Activated CD8-positive, alpha-beta memory T cell treated with anti-CD3 and anti-CD28 coated beads for 24 hours (primary cell): ENCODE measurements at regions not wholly inside any gene's neighbourhood (a gene's known extent, or its start where the extent isn't known, plus 50 kb on each side); places are given as distances from the start of the nearest gene placed in this dataset.

Experiments used
- DNase-seq: peaks from one replicate; pipeline ENCODE4 v3.0.0-alpha.2; 2020

DNA sequence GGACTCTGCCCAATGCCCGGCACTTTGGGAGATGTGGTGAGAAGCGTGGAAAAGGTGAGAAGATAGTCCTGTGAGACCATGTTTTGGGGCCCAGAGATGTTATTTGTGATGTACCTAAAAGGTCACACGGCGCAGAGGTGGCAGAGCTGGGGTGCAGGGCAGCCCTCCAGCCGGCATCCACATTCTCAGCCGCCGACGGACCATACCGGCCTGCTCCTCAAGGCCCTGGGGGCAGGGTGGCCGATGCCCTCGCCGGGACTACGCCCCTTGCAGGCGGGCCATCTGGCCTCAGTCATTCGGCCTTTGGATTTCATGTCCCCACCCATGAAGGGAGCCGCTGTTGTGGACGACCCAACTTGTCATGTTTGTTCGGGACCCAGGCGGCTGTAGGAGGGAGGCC, 131.4 kb upstream of the GSE1 start:
- no peak for DNase-seq

- DNase-seq, result no peak
Measured at GRCh38 chr16:85483424-85483823, 129.7 kb upstream of the GSE1 start.

- DNase-seq, result no peak
Measured at GRCh38 chr16:85484347-85485300, 128.5 kb upstream of the GSE1 start.

GRCh38 chr16:85485379-85485778, 127.7 kb upstream of the GSE1 start:
- DNase-seq, result no peak

- DNase-seq, result no peak
Measured at GRCh38 chr16:85486256-85486915, 126.7 kb upstream of the GSE1 start.

- DNase-seq, result no peak
Measured at GRCh38 chr16:85488414-85488813, 124.7 kb upstream of the GSE1 start.

- DNase-seq, result no peak
Measured at GRCh38 chr16:85490407-85491057, 122.6 kb upstream of the GSE1 start.

GRCh38 chr16:85491058-85491771, 121.9 kb upstream of the GSE1 start:
- peak; percentile 79 for DNase-seq

DNA sequence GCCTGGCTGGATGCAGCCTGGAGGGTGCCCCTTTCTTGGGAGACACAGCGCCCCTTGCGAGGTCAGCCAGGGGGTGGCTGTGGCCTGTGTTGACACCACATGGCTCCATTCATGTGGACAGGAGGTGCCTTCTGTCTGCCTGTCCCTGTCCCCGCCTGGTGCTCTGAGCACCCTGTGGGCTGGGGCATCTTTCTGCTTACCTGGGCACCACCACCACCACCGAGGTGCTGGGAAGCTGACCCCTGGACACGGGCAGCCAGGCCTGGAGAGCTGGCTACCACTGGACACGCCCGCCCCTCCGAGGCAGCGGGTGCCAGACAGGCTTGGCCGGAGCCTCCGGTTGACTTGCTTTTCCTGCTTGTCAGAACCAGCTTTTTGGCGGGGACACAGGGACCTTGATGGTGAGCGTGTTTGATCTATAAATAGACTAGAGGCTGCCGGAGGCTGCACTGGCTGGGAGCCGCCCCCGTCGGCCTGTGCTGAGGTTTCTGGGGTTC, 121.3 kb upstream of the GSE1 start:
- peak; percentile 65 for DNase-seq

- DNase-seq, result no peak
Measured at GRCh38 chr16:85492295-85492864, 120.7 kb upstream of the GSE1 start.

DNA sequence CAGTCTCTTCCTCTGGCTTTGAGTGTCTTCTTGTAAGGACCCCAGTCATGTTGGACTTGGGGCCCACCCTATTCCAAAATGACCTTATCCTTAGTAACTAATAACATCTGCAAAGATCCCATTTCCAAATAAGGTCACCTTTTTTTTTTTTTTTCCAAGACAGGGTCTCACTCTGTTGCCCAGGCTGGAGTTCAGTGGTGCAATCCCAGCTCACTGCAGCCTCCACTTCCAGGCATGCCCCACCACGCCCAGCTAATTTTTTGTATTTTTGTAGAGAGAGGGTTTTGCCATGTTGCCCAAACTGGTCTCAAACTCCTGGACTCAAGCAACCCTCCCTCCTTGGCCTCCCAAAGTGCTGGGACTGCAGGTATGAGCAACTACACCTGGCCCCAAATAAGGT, 118.8 kb upstream of the GSE1 start:
- no peak for DNase-seq

DNA sequence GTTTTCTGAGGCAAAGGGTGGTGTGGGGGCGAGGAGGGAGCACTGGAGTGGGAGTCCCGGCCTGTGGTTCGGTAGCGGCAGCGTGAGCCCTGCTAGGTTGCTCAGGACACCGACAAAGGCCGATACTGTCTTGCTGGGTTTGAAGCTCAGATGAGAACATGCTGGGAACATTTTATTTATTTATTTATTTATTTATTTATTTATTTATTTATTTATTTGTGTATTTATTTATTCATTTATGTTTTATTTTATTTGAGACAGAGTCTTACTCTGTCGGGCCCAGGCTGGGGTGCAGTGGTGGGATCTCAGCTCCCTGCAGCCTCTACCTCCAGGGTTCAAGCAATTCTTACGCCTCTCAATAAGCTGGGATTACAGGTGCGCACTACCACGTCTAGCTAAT, 117.9 kb upstream of the GSE1 start:
- no peak for DNase-seq

DNA sequence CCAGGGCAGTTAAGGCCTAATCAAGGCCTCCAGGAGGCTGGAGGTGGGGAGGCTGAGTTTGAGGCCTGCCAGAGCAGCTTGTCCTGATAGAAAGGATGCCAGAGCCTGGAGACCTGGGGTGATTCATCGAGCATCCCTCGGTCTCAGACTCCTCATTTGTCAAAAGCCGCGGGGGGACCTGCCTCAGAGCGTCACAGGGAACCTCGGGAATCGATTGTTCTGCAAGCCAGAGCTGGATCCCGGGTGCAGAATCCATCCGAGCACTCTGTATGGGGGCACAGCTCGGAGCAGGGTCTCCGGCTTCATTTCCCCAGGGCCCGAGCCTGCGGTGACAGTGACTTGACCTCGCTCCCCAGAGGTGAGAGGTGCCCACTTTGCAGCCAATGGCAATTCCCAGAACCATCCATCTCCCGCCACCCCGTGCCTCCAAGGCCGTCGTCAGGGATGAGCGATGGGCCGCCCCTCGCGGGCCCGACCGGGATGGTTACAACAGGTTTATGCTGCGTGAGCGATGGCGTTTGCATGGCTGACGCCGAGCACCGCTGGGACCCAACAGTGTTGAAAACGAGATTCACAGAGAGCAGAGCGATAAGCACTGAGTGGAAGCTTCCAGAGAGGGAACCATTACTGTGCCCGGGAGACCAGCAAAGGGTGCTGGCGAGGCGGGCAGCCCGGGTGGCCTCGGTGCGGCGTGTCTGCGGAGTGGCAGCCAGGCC, 117.1 kb upstream of the GSE1 start:
- DNase-seq, result no peak

GRCh38 chr16:85497622-85498314, 115.4 kb upstream of the GSE1 start:
- DNase-seq, result no peak

- no peak for DNase-seq
Measured at GRCh38 chr16:85498607-85499006, 114.5 kb upstream of the GSE1 start.

- DNase-seq, result no peak
Measured at GRCh38 chr16:85500220-85500619, 112.9 kb upstream of the GSE1 start.

DNA sequence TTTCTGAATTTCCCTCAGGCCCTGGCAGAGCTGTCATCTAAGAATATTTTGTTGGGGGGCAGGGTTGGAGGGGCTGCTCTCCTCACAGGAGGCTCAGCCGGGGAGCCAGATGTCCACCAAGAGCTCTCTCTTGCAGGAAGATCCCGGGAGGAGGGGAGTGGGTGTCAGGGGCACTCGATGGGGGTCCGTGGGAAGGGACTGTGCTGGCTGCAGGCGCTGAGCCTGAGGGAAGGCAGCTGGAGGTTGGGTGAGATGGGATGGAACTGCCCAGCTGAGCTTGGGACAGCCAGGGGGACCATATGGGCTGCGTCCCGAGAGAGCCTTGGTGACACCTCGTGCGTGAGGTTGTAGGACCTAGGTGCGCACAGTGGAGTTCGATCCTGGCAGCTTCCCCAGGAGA, 111.2 kb upstream of the GSE1 start:
- DNase-seq, result no peak

DNA sequence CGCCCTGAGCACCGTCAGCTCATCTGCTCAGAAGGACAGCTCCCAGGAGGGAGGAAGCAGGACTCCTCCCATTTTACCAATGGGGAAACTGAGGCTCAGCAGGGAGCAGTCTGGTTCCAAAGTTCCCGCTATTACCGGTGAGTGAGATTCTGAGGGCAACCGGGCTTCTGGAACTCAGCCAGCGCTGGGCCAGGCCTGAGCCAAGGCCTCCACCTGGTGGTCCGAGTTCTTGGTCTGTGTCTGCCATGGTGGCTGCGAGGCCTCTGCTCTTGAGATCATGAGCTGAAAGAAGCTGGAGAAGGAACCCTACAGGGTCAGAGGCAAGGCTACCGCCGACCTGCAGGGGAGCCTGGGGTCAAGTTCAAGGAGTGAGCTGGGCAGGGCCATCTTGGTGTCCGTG, 110.8 kb upstream of the GSE1 start:
- no peak for DNase-seq

DNA sequence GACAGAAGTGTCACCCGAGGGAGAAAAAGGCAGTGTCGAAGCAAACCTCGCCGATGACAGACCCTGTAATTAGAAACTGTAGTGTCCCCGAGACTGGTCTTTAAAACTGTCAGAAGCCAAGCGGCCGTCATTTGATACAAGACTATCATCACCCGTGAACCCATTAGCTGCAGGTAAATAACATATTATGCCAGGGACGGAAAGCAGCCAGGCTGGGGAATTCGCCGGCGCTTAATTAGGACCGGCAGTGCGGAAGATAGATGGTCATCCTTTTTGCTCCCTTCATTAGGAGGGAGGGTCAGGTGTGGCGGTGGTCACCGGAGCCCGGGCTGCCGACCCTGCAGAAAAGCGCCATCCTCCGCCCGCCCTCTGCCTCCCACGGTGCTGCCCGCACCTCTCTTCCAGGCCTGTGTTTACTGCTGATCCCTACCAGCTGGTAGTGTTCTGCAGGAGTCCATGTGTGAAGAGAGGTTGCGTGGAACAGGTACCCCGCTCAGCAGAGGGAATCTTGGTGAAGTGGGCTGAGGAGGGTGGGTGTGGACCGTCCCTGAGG, 109.4 kb upstream of the GSE1 start:
- DNase-seq, result no peak

DNA sequence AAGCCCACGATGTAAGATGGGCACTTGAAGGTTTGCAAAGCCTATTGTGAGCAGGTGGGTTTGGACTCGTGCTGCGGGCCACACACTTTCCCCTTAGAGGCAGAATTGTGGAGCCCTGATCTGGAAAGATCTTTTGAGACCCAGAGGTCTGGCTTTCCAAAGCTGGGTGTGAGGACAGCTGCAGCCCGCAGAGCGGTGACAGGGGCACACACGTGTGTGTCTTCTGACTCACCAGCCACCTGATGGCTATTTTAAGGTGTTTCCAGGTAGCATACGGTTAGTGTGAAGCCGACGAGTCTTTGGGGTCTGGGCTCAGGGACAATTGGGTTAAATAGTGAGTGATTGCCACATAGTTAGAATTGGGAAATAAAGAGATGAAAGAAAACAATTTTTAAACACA, 108.9 kb upstream of the GSE1 start:
- DNase-seq, result no peak
